Thoracic aorta (tissue), 2 donors: ENCODE measurements at regions not wholly inside any gene's neighbourhood (a gene's known extent, or its start where the extent isn't known, plus 50 kb on each side); places are given as distances from the start of the nearest gene placed in this dataset.

Source experiments
- ATAC-seq: fragments of 150-250 bp; one replicate; pipeline ENCODE4 v1.8.0; 2017; ENCODE audit warnings: low read depth; ENCODE audit not compliant: insufficient number of reproducible peaks, low FRiP score
- DNase-seq: peaks from one replicate; pipeline ENCODE4 v3.0.0-alpha.2; 2020; ENCODE audit warnings: low spot score
- H3K27ac ChIP-seq, 2 donors: fragments of 200-600 bp; sonication (generic); 1 replicate in 1 of 2; 2 replicates in 1 of 2; pipeline ENCODE4 v1.5.1; 2016; ENCODE audit warnings: mild to moderate bottlenecking in 2 of 2, moderate library complexity in 2 of 2
- H3K27me3 ChIP-seq: fragments of 200-600 bp; sonication (generic); replicated peaks from 2 replicates; pipeline ENCODE4 v1.6.0; 2016; ENCODE audit warnings: mild to moderate bottlenecking; ENCODE audit not compliant: insufficient read depth
- H3K36me3 ChIP-seq: fragments of 200-600 bp; sonication (generic); one replicate; pipeline ENCODE4 v1.5.1; 2016
- H3K4me1 ChIP-seq, 2 donors: fragments of 200-600 bp; sonication (generic); 1 replicate in 1 of 2; 2 replicates in 1 of 2; pipeline versions ENCODE4 v1.5.1 to v1.6.0; 2016; ENCODE audit warnings: low read depth in 2 of 2, mild to moderate bottlenecking in 1 of 2; ENCODE audit not compliant: control insufficient read depth in 1 of 2
- H3K4me3 ChIP-seq: fragments of 200-600 bp; sonication (generic); 2 replicates; pipeline ENCODE4 v1.5.1; 2016; ENCODE audit warnings: mild to moderate bottlenecking
- H3K9me3 ChIP-seq: fragments of 200-600 bp; sonication (generic); 2 replicates; pipeline ENCODE4 v1.5.1; 2016
- CTCF ChIP-seq: fragments of 200-600 bp; sonication (generic); IDR thresholded peaks from one replicate; pipeline ENCODE4 v1.5.1; 2019; ENCODE audit warnings: antibody characterized with exemption

GRCh38 chr5:104071887-104072286 is 509.3 kb upstream of the NUDT12 start:
- Histone ChIP-seq H3K36me3 (no peaks in the 10 kb centered on the region), H3K27me3 (no peaks in the 10 kb centered on the region), H3K4me1 (no peaks in the 10 kb centered on the region), H3K27ac (no peak overlapping the region), H3K4me3 (no peak overlapping the region), H3K9me3 (no peaks in the 10 kb centered on the region)
- no peak for TF ChIP-seq CTCF
- ATAC-seq (no peak), DNase-seq (no peak)

- Histone ChIP-seq H3K4me1 (no peaks in the 10 kb centered on the region), H3K27me3 (no peaks in the 10 kb centered on the region), H3K9me3 (no peaks in the 10 kb centered on the region), H3K27ac (no peak overlapping the region), H3K36me3 (no peaks in the 10 kb centered on the region), H3K4me3 (no peak overlapping the region)
- DNase-seq, result no peak
- TF ChIP-seq CTCF, result no peak
- no peak for ATAC-seq
Observed at GRCh38 chr5:104062621-104063377, 500.2 kb upstream of the NUDT12 start.

- Histone ChIP-seq H3K9me3 (no peaks in the 10 kb centered on the region), H3K36me3 (no peaks in the 10 kb centered on the region), H3K4me3 (no peak overlapping the region), H3K27ac (no peak overlapping the region), H3K4me1 (no peaks in the 10 kb centered on the region), H3K27me3 (no peaks in the 10 kb centered on the region)
- no peak for DNase-seq
- no peak for TF ChIP-seq CTCF
- no peak for ATAC-seq
Observed at GRCh38 chr5:104061707-104062106, 499.1 kb upstream of the NUDT12 start.

GRCh38 chr5:104053353-104053649 is 490.7 kb upstream of the NUDT12 start:
- H3K9me3 ChIP-seq, result no peaks in the 10 kb centered on the region
- H3K27ac ChIP-seq, result no peak overlapping the region
- ATAC-seq, result no peak
- no peak for DNase-seq
- no peaks in the 10 kb centered on the region for H3K4me1 ChIP-seq
- H3K27me3 ChIP-seq, result no peaks in the 10 kb centered on the region
- no peaks in the 10 kb centered on the region for H3K36me3 ChIP-seq
- H3K4me3 ChIP-seq, result no peak overlapping the region
- no peak for TF ChIP-seq CTCF

- Histone ChIP-seq H3K4me1 (no peaks in the 10 kb centered on the region), H3K27ac (no peak overlapping the region), H3K27me3 (no peaks in the 10 kb centered on the region), H3K9me3 (no peaks in the 10 kb centered on the region), H3K4me3 (no peak overlapping the region), H3K36me3 (no peaks in the 10 kb centered on the region)
- ATAC-seq (no peak), DNase-seq (no peak)
- TF ChIP-seq CTCF, result no peak
Observed at GRCh38 chr5:104052558-104053352, 490.2 kb upstream of the NUDT12 start.
